ENCODE measurements at regions not wholly inside any gene's neighbourhood (a gene's known extent, or its start where the extent isn't known, plus 50 kb on each side); places are given as distances from the start of the nearest gene placed in this dataset.

- no peak for DNase-seq (ENCODE audit: low read depth in 2 of 2)
These were observed 130.5 kb upstream of the MCTP2 start for GRCh38 chr15:94100863-94101262.

GRCh38 chr15:94099574-94099960 lies 131.8 kb upstream of the MCTP2 start:
- DNase-seq (ENCODE audit: low read depth in 2 of 2): no peak

- DNase-seq (ENCODE audit: low read depth in 2 of 2): no peak
These were observed 132.3 kb upstream of the MCTP2 start for GRCh38 chr15:94098921-94099573.

- no peak for DNase-seq (ENCODE audit: low read depth in 2 of 2)
These were observed 133.8 kb upstream of the MCTP2 start for GRCh38 chr15:94097552-94097951.

- DNase-seq (ENCODE audit: low read depth in 2 of 2): no peak
These were observed 137.1 kb upstream of the MCTP2 start for GRCh38 chr15:94094310-94094709.

GRCh38 chr15:94086341-94086740 lies 145.0 kb upstream of the MCTP2 start:
- DNase-seq (ENCODE audit: low read depth in 2 of 2): no peak

- DNase-seq (ENCODE audit: low read depth in 2 of 2): no peak
These were observed 147.8 kb upstream of the MCTP2 start for GRCh38 chr15:94083467-94084052.

GRCh38 chr15:94081829-94082228 lies 149.5 kb upstream of the MCTP2 start:
- no peak for DNase-seq (ENCODE audit: low read depth in 2 of 2)

GRCh38 chr15:94080989-94081605 lies 150.3 kb upstream of the MCTP2 start:
- DNase-seq (ENCODE audit: low read depth in 2 of 2): no peak

- no peak for DNase-seq (ENCODE audit: low read depth in 2 of 2)
These were observed 150.9 kb upstream of the MCTP2 start for GRCh38 chr15:94080416-94080815.

GRCh38 chr15:94079968-94080367 lies 151.4 kb upstream of the MCTP2 start:
- DNase-seq (ENCODE audit: low read depth in 2 of 2): no peak

GRCh38 chr15:94079459-94079858 lies 151.9 kb upstream of the MCTP2 start:
- no peak for DNase-seq (ENCODE audit: low read depth in 2 of 2)

- DNase-seq (ENCODE audit: low read depth in 2 of 2): no peak
These were observed 153.4 kb upstream of the MCTP2 start for GRCh38 chr15:94077938-94078337.

- no peak for DNase-seq (ENCODE audit: low read depth in 2 of 2)
These were observed 156.0 kb upstream of the MCTP2 start for GRCh38 chr15:94075349-94075748.

GRCh38 chr15:94070356-94071295 lies 160.7 kb upstream of the MCTP2 start:
- no peak for DNase-seq (ENCODE audit: low read depth in 2 of 2)

- no peak for DNase-seq (ENCODE audit: low read depth in 2 of 2)
These were observed 161.5 kb upstream of the MCTP2 start for GRCh38 chr15:94069844-94070243.

- DNase-seq (ENCODE audit: low read depth in 2 of 2): no peak
These were observed 164.6 kb upstream of the MCTP2 start for GRCh38 chr15:94066811-94067210.

- DNase-seq (ENCODE audit: low read depth in 2 of 2): no peak
These were observed 165.3 kb upstream of the MCTP2 start for GRCh38 chr15:94066046-94066445.

- DNase-seq (ENCODE audit: low read depth in 2 of 2): no peak
These were observed 166.6 kb upstream of the MCTP2 start for GRCh38 chr15:94064676-94065313.

GRCh38 chr15:94061041-94061440 lies 170.3 kb upstream of the MCTP2 start:
- DNase-seq (ENCODE audit: low read depth in 2 of 2): no peak

GRCh38 chr15:94059013-94059587 lies 172.3 kb upstream of the MCTP2 start:
- DNase-seq (ENCODE audit: low read depth in 2 of 2): no peak
